Uterus (tissue), 3 donors: ENCODE measurements at regions not wholly inside any gene's neighbourhood (a gene's known extent, or its start where the extent isn't known, plus 50 kb on each side); places are given as distances from the start of the nearest gene placed in this dataset.
"Not testable (repeated sequence)": the region's sequence is repeated elsewhere in the genome, so short reads cannot be mapped to it uniquely, and the experiment has no call there.

ENCODE experiments used
- DNase-seq, 2 donors: peaks; one replicate each; pipeline ENCODE4 v3.0.0-alpha.2; 2019 to 2020
- H3K27ac ChIP-seq, 2 donors: fragments of 200-600 bp; sonication (generic); 1 replicate in 1 of 2; 2 replicates in 1 of 2; pipeline ENCODE4 v1.5.1; 2016 to 2018
- H3K27me3 ChIP-seq, 2 donors: fragments of 200-600 bp; sonication (generic); one replicate each; pipeline ENCODE4 v1.5.1; 2018 to 2019; ENCODE audit warnings: control low read depth in 1 of 2
- H3K36me3 ChIP-seq, 2 donors: fragments of 200-600 bp; sonication (generic); one replicate each; pipeline ENCODE4 v1.5.1; 2019; ENCODE audit warnings: control low read depth in 1 of 2
- H3K4me1 ChIP-seq, 2 donors: fragments of 200-600 bp; sonication (generic); one replicate each; pipeline ENCODE4 v1.5.1; 2018 to 2019; ENCODE audit warnings: control low read depth in 1 of 2
- H3K4me3 ChIP-seq, 2 donors: fragments of 200-600 bp; sonication (generic); 1 replicate in 1 of 2; 2 replicates in 1 of 2; pipeline ENCODE4 v1.5.1; 2018 to 2019; ENCODE audit warnings: mild to moderate bottlenecking in 1 of 2
- H3K9me3 ChIP-seq, 2 donors: fragments of 200-600 bp; sonication (generic); one replicate each; pipeline ENCODE4 v1.5.1; 2019; ENCODE audit warnings: control low read depth in 1 of 2
- CTCF ChIP-seq, 4 experiments: fragments of 200-600 bp in 2 of 4; fragments of 450-650 bp in 2 of 4; sonication (generic) in 2 of 4; IDR thresholded peaks; one replicate each; pipeline ENCODE4 v1.5.1; 2016 to 2019; ENCODE audit warnings: antibody characterized with exemption in 4 of 4, mild to moderate bottlenecking in 2 of 4, moderate library complexity in 1 of 4
- POLR2A ChIP-seq, 2 donors: fragments of 450-650 bp; IDR thresholded peaks; one replicate each; pipeline ENCODE4 v1.6.1; 2016; ENCODE audit warnings: antibody characterized with exemption in 2 of 2, mild to moderate bottlenecking in 1 of 2, moderate library complexity in 1 of 2
- intact Hi-C: fragments of 100-400 bp; cut with DNase I; formaldehyde crosslinking; loops from one replicate; pipeline ENCODE4 v1.15.1; 2023; ENCODE audit warnings: low total_unique reads
- donor health status: DM: yes; HTN: yes; CAD: no.

GRCh38 chr1:21385022-21385421, 54.9 kb upstream of the NBPF3 start:
- no peak for DNase-seq
- H3K9me3 ChIP-seq: no peaks in the 10 kb centered on the region
- H3K27ac ChIP-seq: no peak overlapping the region
- intact Hi-C loops: no loop called here
- H3K36me3 ChIP-seq: no peaks in the 10 kb centered on the region
- H3K4me3 ChIP-seq: no peak overlapping the region
- H3K4me1 ChIP-seq: no peaks in the 10 kb centered on the region
- H3K27me3 ChIP-seq: peaks cover 0 to 5% of the 10 kb centered on the region in 2 donors
- TF ChIP-seq CTCF (IDR thresholded peaks at IDR 0.05) (no peak), POLR2A (IDR thresholded peaks at IDR 0.05) (no peak)

- Histone ChIP-seq H3K27ac (no peak overlapping the region), H3K4me1 (no peaks in the 10 kb centered on the region), H3K4me3 (no peak overlapping the region), H3K27me3 (peaks cover 0 to 5% of the 10 kb centered on the region in 2 donors), H3K9me3 (no peaks in the 10 kb centered on the region), H3K36me3 (no peaks in the 10 kb centered on the region)
- intact Hi-C loops: no loop called here
- TF ChIP-seq CTCF (IDR thresholded peaks at IDR 0.05): no peak
- TF ChIP-seq POLR2A (IDR thresholded peaks at IDR 0.05): no peak
- DNase-seq: no peak
Measured at GRCh38 chr1:21384620-21385019, 55.3 kb upstream of the NBPF3 start.

GRCh38 chr1:21383785-21384401, 56.0 kb upstream of the NBPF3 start:
- DNase-seq: no peak
- H3K4me3 ChIP-seq: no peak overlapping the region
- TF ChIP-seq CTCF (IDR thresholded peaks at IDR 0.05) (no peak), POLR2A (IDR thresholded peaks at IDR 0.05) (no peak)
- H3K4me1 ChIP-seq: no peaks in the 10 kb centered on the region
- no peak overlapping the region for H3K27ac ChIP-seq
- no peaks in the 10 kb centered on the region for H3K36me3 ChIP-seq
- H3K9me3 ChIP-seq: no peaks in the 10 kb centered on the region
- intact Hi-C loops: no loop called here
- peaks cover 0 to 5% of the 10 kb centered on the region in 2 donors for H3K27me3 ChIP-seq

GRCh38 chr1:21381354-21381753, 58.6 kb upstream of the NBPF3 start:
- no peaks in the 10 kb centered on the region for H3K36me3 ChIP-seq
- no peak overlapping the region for H3K4me3 ChIP-seq
- peaks cover 0 to 5% of the 10 kb centered on the region in 2 donors for H3K27me3 ChIP-seq
- DNase-seq: no peak
- intact Hi-C loops: no loop called here
- H3K4me1 ChIP-seq: no peaks in the 10 kb centered on the region
- H3K9me3 ChIP-seq: no peaks in the 10 kb centered on the region
- no peak overlapping the region for H3K27ac ChIP-seq
- no peak for TF ChIP-seq POLR2A (IDR thresholded peaks at IDR 0.05)

GRCh38 chr1:21380147-21380546, 59.8 kb upstream of the NBPF3 start:
- DNase-seq, H3K27me3 ChIP-seq, H3K36me3 ChIP-seq, H3K27ac ChIP-seq, H3K4me1 ChIP-seq, intact Hi-C loops, H3K9me3 ChIP-seq, H3K4me3 ChIP-seq: not testable (repeated sequence)

- intact Hi-C loops: no loop called here
- DNase-seq: no peak
- H3K36me3 ChIP-seq: no peaks in the 10 kb centered on the region
- H3K4me1 ChIP-seq: no peaks in the 10 kb centered on the region
- no peaks in the 10 kb centered on the region for H3K9me3 ChIP-seq
- H3K27ac ChIP-seq: no peak overlapping the region
- H3K4me3 ChIP-seq: no peak overlapping the region
- peaks cover 0 to 5% of the 10 kb centered on the region in 2 donors for H3K27me3 ChIP-seq
- no peak for TF ChIP-seq CTCF (IDR thresholded peaks at IDR 0.05)
- no peak for TF ChIP-seq POLR2A (IDR thresholded peaks at IDR 0.05)
Measured at GRCh38 chr1:21379571-21379970, 60.4 kb upstream of the NBPF3 start.
